ENCODE measurements at regions not wholly inside any gene's neighbourhood (a gene's known extent, or its start where the extent isn't known, plus 50 kb on each side); places are given as distances from the start of the nearest gene placed in this dataset.

- TF ChIP-seq POLR2A (IDR thresholded peaks at IDR 0.05) (no peak), CTCF (IDR thresholded peaks at IDR 0.05) (no peak), POLR2AphosphoS5 (IDR thresholded peaks at IDR 0.05) (no peak), EP300 (IDR thresholded peaks at IDR 0.05) (no peak)
These were observed 205.0 kb upstream of the KCTD7 start for GRCh38 chr7:66423729-66424128.
